ENCODE measurements at regions not wholly inside any gene's neighbourhood (a gene's known extent, or its start where the extent isn't known, plus 50 kb on each side); places are given as distances from the start of the nearest gene placed in this dataset.

DNA sequence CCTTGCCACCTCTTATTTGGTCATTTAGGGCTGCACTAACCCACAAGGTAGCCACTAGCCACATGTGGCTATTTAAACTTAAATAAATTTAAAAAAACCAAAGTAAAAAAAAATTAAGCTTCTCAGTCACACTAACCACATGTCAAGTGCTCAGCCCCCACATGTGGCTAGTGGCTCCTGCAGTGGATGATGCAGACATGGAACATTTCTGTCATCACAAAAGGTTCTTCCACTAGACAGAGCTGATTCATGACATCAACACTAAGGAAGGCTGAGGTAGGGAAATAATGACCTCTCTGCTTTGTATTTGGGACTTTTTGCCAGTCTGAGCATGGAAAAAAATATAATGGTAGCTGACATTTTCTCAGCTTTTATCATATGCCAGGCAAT is 173.0 kb upstream of the FERMT1 start:
- no peak for TF ChIP-seq POLR2AphosphoS5 (IDR thresholded peaks at IDR 0.05; ENCODE audit: low read depth, low read length)
- TF ChIP-seq, protein P1, sequence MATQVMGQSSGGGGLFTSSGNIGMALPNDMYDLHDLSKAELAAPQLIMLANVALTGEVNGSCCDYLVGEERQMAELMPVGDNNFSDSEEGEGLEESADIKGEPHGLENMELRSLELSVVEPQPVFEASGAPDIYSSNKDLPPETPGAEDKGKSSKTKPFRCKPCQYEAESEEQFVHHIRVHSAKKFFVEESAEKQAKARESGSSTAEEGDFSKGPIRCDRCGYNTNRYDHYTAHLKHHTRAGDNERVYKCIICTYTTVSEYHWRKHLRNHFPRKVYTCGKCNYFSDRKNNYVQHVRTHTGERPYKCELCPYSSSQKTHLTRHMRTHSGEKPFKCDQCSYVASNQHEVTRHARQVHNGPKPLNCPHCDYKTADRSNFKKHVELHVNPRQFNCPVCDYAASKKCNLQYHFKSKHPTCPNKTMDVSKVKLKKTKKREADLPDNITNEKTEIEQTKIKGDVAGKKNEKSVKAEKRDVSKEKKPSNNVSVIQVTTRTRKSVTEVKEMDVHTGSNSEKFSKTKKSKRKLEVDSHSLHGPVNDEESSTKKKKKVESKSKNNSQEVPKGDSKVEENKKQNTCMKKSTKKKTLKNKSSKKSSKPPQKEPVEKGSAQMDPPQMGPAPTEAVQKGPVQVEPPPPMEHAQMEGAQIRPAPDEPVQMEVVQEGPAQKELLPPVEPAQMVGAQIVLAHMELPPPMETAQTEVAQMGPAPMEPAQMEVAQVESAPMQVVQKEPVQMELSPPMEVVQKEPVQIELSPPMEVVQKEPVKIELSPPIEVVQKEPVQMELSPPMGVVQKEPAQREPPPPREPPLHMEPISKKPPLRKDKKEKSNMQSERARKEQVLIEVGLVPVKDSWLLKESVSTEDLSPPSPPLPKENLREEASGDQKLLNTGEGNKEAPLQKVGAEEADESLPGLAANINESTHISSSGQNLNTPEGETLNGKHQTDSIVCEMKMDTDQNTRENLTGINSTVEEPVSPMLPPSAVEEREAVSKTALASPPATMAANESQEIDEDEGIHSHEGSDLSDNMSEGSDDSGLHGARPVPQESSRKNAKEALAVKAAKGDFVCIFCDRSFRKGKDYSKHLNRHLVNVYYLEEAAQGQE (IDR thresholded peaks at IDR 0.05; ENCODE audit: insufficient read depth in 1 of 2, low read depth in 2 of 2, low read length in 2 of 2), result no peak

All from PFSK-1 (cell line).